CD4-positive, alpha-beta T cell treated with Interleukin-15 for 1 hour (primary cell): ENCODE measurements at regions not wholly inside any gene's neighbourhood (a gene's known extent, or its start where the extent isn't known, plus 50 kb on each side); places are given as distances from the start of the nearest gene placed in this dataset.
"Not testable (repeated sequence)": the region's sequence is repeated elsewhere in the genome, so short reads cannot be mapped to it uniquely, and the experiment has no call there.

Experiments used
- DNase-seq: peaks from one replicate; pipeline ENCODE4 v3.0.0-alpha.2; 2020

DNA sequence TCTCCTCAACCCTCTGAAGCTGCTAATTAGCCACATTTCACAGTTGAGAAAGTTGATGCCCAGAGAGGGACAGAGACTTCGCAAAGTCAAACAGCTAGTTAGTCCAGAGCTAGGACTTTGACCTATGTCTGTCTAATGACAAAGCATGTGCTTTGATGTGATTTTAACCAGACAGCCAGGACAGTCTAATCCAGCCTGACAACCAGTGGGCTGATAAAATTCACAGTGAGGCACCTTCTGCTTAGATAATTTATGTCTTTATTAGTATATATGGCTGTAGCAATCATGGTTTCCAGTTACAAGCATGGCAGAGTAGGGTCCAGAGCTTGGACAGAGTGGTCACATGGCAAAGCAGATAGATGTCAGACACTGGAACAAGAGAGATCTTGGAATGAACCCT lies 133.6 kb upstream of the C1QTNF7 start:
- no peak for DNase-seq

DNA sequence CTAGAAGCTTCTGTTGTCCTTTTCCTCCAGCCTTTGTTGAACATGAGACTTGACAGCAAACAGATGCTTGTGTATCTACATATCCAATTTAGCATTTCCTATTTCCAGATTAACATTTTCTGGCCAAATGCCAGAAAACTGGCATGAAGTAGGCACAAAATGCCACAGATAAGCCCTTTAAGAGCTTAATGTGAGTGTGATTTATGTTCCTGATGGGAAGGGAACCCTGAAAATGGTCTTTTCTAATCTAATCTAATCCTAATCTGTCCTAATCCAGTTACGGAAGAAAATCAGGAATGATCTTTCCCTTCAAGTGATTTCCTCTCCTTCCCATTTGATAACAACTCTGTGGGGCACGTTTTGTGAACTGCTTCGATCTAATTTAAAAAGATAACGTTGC lies 133.0 kb upstream of the C1QTNF7 start:
- DNase-seq: no peak

DNA sequence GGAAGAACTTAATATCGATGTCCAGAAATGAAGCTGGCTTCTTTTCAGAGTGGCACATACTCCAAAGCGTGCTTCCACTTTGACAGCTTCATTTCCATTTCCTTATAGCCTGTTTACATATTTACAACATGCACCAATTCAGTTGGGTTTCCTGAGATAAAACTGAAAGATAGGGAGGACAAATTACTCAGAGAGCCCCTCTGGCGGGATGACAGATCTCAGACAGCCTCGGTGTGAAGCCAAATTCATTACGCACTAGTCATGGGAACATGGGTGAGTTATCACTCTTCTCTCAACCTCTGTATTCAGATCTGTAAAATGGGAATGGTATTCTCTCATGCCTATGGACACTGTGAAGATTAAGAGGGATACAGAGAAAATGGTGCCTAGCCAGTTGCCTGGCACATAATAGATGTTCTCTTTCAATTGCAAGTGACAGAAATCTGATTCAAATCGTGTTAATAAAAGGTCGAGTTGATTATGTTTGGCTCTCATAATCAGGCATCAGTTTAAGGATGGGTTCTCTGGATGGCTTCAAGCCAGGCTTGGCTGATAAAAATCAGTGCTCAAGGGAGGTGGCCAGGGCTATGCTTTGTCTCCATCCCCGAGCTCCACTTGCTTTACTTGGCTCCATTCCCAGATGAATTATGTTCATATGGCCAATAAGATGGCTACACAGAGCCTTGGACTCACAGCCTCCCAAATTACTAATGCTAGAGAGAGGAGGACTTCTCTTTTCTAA lies 132.2 kb upstream of the C1QTNF7 start:
- no peak for DNase-seq

DNA sequence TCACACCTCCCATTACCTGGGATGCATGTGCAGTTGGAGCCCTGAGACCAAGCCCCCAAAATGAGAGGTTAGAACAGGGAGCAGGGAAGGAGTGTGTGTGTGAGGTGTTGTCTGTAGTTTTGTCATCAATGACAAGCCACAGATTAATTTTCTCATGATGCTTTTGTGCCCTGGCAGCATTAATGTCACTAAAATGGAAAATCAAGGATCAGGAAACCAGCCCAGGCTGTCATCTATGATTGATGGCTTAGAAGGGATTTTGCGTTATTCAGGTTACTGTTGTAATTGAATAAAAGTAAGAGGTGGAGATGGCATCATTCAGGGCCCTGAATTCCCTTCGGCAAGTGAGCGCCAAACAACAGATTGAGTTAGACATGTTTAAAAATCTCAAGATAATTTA lies 130.5 kb upstream of the C1QTNF7 start:
- DNase-seq: no peak

DNA sequence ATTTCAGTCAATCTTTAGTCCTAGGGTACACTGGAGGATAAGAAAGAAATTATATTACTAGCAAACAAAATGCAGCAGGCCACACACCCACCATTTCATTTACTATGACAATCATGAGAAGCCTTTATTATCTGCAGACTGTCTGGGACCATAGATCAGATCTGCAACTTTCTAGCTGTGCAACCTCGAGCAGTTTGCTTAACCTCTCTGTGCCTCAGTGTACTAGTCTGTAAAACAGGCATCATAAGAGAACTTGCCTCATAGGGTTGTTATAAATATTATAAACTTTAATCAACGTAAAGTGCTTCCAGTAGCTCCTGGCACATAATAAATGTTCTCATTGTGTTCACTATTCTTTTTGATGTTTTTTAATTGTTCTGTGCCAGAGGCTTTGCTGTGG lies 128.2 kb upstream of the C1QTNF7 start:
- DNase-seq: no peak

DNA sequence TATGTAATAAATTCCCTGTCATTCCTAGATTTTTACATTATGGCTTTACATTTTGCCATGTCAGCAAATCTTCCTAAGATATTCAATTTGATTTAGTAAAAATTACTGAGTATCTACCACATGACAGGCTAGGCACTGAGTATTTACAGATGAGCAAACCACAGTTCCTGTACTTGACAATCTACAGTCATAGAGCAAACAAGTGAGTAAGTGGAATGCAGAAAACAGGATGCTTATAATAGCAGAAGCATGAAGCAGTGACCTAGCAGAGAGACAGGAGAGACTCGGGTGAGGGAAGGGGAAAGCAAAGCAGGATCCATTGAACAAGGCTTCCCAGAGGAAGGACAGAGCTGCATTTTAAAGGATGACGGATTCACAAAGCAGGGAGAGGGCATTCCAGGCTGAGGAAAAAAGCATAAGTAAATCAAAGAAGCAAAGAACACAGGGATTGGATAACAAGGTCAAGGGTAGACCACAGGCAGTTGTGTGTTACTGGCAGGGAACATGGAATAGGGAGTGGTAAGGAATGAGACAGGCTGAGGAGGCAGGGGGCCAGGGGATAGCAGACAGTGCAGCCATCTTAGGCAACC lies 124.7 kb upstream of the C1QTNF7 start:
- no peak for DNase-seq

DNA sequence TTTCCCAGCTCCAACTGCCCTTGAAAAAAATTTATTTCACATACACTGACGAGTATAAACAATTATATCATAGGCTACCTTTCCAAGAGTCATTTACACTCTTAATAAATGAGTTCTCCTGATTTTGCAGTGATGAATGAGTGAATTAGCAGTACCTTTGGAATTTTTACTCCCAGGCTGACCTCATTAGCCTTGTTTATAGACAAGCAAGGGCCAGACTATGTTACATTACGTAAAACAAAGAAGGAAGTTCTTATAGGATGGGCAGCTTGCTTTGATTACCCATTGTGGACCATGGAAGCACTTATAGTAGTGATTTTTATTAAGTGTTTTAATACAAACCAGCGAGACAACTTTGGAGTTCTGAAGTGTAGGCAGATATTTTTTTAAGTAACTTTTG lies 112.9 kb upstream of the C1QTNF7 start:
- DNase-seq: no peak

DNA sequence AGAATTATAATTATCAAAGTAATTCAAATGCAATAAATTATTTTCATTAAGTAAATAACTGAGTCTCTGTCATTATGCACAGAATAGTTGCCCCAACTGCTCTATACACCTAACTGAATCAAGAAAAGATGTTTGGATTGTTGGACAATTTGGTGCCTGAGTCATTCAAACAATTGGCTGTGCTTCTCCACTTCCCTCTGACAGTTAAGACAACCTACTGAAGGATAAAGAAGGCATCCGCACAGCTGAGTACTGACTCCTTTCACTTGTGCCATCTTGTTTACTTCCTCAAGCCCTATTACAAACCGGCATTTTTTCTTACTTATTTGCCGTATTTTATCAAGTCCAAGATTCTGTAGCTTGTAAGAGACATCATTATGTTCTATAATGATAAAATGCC lies 110.6 kb upstream of the C1QTNF7 start:
- DNase-seq: no peak

DNA sequence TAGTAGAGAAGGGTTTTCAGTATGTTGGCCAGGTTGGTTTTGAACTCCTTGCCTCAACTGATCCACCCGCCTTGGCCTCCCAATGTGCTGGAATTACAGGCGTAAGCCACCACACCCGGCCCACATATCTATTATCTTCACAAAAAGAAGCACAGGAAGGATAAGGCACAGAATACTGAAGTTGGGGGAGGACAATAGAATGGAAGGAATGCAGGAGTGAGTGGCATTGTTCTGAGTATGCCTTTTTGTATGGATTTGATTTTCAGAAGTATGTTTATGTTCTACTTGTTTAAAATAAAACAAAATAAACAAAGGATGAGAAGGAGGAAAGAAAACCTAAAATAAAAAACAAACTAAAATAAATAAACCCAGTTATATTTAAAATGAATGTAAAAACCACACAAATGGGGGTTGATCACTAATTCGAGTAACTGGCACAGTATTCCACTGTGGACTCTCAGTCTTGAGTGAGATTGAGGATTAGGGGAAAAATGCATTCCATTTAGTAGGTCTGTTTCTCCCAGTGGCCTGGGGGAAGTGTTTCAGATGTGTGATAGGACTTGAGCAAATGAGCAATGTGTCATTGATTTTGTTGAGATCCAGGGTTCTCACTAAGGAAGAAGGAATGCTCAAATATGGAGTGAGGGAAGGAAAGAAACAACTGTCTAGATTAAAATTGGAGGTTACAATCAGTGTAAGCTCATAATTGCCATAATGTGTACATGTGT lies 109.0 kb upstream of the C1QTNF7 start:
- DNase-seq: no peak

DNA sequence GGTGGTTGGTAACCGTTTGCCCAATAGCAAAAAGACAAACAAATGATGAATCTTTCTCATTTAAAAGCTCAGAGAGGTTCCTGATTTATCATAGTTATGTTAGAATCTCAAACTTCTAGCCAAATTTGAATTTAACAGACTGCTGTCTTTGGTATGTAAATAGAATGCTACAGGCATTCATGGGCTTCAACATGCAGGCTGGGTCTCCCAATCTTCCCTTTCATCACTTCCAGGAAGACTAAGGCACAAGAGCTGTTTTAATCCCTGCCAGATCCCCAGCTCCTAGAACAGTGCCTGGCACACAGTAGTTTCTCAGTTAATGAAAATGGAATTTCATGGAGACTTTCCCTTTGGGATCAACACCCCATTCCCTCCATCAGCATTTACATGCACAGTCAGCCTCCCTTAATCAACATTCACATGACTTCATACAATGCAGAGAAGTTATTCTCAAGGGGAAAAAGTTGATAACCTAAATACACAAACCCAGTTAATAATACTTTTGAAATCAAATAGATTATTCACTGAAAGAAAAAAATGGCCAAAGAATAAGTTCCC lies 107.6 kb upstream of the C1QTNF7 start:
- no peak for DNase-seq

DNA sequence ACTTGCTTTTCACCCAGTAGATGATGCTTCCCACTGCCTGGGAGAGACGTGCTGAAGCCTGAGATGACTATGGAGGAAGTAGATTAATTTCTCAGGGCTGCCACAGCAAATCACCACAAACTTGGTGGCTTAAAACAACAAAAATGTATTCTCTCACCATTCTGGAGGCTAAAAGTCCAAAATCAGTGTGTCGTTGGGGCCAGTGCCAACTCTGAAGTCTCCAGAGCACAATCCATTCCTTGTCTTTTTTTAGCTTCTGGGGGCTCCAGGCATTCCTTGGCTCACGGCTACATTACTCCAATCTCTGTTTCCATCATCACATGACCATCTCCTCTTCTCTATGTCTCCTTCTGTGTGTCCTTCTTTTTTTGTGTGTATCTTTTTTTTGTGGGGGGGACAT lies 105.8 kb upstream of the C1QTNF7 start:
- no peak for DNase-seq

DNA sequence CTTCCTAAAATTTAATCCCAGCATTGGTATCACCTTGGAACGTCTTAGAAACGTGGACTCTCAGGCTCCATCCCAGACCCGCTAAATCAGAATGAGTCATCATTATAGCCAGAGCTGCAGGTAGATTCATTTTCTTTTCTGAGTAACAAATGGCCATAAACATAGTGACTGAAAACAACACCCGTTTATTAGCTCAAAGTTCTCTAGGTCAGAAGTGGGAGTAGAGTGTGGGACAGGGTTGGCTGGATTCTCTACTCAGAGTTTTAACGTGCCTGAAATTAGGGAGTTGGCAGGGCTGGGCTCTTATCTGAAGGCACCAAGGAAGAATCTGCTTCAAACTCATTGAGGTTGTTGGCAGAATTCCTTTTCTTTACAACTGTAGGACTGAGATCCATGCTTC lies 101.8 kb upstream of the C1QTNF7 start:
- no peak for DNase-seq

DNA sequence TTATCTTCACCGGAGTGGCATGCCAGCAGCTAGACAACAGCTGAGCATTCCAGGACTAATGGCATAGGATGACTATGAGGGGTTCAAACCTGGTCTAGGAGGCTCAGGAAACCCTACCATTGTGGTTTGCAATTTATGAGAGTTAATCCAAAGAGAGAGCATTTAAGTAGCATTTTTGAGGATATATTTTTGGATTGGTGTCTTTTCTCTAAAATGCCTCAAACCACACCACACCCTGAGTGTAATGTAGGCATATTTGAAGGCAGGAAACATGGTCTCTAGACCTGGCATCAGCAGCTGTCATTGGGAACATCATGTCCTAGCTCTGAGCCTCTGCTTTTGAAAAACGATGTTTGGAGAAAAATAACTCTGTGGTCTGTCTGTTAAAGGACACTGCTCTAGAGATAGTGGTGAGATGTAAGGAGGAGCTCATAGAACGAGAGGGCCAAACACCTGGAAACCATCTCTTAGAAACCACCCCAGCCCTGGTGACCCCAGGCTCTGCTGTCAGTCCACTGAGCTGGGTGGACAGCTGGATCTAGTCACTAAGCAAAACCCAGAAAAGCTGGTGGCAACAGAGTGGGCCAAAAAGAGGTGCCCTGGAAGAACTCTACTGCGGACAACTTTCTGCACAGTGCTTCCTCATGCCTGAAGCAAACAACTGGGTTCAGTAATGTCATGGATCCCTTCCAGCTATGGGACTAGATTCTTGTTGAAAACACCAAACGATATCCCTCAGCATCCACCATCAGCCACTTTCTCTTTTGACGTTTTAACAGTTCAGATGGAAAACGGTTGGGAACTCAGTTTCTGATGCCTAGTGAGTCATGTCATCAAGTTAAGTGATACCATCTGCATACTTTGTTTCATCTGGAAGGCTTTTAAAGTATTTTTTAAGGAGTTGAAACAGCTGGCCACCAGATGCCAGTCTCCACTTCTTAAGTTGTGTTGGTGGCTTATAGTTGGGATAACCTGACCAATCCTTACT lies 100.2 kb upstream of the C1QTNF7 start:
- no peak for DNase-seq

DNA sequence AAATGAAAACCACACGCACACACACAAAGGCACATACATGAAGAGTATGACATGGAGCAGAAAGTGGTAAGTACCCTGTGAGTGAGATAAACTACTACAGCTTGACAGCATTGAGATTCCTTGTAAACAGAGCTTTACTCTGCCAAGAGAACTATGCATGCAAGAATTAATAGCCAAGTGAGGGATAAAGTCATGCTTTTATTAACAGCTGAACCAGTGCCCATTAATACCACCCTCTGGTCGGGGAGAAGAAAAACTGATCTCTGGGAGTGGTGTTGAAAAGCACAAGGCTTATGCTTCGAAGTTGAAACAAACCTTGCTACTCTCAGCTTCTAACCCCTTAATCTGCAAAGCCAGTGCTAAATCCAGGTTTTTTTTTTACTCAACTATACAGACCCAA lies 95.9 kb upstream of the C1QTNF7 start:
- no peak for DNase-seq

DNA sequence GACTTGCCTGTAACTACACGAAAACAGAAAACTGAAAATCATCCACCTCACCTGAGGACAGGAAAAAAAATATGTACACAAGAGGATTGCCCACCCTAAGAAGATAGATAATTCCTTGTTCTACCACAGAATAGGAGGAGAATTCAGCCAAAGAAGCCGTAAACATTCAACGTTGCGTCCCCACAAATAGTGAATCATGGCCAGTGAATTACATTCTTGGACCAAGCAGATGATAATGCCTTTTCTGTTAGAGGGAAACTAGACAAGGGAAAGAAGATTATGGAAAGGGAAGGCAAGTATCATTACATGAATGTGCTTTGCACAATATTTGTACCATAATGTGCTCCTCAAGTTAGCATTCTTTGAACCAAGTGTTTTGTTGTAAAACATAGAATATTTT lies 95.5 kb upstream of the C1QTNF7 start:
- DNase-seq: no peak

DNA sequence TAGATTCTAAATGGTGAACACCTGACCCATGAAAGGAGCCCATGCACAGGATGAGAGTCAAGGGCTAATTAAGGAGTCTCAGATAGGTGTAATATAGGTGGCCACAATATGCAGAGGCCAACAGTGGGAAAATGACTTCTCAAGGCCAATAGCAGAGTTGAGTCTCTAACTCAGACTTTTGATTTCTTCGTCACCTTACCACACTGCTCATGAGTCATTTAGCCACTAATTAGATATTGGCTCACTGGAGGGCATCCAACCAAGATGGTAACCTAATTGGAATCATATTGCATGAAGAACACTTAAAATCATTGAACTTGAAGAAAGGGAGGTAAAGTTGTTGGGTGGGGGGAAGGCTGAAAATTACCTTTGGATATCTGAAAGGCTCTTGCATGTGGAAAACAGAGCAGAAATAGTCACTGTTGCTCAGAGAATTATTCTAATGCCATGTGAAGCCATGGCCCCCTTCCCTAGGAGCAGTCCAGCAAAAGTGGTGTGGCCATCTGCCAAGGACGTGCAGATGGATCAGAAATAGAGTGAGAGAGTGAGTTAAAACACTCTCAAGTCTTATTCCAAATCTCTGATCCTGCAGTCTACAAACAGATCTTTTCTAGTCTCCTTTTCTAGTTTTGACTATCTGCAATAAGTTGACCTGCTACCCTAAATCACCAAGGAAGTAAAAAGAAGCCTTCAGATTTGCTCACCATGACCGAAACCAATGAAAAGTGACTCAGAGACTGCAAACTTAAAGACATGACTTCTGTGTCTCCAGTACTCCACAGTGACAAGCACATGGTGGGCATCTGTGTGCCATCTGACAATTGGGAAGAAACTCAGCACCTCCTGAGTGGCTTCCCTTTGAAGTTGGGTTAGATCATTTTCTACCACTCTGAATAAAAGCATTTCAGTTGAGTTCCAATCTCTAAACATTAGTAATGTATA lies 93.9 kb upstream of the C1QTNF7 start:
- no peak for DNase-seq

DNA sequence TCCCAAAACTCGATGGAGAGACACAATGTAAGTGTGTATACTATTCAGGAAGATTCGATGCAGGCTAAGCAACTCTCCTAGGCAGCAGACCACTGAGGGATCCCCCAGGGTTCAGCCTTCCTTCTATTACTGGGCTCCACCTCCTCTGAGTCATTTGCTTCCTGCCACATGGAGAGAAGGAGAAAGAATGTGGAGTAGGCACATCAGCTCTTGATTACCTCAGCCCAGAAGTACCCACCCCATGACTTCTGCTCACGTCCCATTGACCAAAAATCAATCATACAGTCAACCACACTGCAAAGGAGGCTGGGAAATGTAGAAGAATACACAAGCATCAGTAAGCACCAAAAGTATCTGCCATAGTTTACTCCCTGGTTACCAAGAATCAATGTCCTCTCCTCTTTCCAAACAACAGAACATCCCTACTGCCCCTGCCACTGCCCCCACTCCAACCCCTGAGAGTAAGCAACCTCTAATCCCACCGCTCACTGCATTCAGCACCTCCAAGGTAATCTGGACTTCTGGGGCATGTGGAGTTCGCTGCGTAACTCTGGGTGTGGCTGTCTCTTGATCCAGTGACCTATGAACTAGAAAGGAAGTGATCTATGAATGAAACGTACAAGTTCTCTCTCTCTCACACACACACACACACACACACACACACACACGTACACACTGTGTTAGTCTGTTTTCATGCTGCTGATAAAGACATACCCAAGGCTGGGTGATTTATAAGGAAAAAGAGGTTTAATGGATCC lies 91.2 kb upstream of the C1QTNF7 start:
- no peak for DNase-seq

DNA sequence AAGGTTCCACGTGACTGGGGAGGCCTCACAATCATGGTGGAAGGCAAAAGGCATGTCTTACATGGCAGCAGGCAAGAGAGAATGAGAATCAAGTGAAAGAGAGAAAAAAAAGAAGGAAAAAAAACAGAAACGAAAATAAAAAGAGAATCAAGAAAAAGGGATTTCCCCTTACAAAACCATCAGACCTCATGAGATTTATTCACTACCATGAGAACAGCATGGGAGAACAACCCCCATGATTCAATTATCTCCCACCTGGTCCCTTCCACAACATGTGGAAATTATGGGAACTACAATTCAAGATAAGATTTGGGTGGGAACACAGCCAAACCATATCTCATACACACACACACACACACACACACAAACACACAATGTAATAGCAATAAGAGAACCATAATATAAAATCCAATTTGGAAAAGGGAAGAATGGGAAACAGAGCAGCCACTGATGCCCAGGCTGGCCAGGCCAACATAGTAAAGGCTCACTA lies 90.6 kb upstream of the C1QTNF7 start:
- DNase-seq: not testable (repeated sequence)

DNA sequence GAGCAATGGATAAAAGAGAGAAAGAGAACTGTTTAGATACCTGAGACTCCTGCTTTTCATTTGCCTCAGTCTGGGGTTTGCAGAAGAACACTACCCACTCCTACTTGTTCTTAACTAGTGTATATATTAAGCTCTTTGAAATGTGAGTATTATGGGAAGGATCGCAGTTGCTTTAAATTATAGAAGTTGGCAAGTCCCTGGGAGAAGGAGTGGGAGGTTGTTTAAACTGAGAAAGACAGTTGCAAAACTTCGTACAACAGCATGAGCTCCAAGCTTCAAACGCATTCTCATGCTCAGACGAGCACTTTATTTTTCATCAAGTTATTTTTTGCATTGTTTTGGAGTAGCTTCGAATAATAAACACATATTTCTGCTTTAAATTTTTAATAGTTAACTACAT lies 88.1 kb upstream of the C1QTNF7 start:
- DNase-seq: no peak

DNA sequence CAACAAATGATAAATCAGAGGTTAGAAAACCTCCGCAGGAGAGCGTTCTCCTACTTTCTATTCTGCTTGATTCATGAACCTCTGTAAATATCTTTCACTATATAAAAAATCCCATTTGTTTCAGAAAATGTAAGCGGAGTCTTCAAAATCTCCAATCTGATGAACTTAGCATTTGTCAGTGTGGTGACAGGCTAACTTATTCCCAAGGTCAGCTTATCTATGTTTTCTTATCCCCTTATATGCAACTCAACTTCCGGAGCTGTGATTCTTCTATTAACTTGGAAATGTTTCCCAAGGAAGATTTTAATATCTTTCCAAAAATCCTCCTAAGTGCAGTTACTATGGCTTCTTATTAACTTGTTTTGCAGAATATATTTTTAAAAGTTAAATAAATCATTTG lies 87.5 kb upstream of the C1QTNF7 start:
- no peak for DNase-seq
